ENCODE measurements at regions not wholly inside any gene's neighbourhood (a gene's known extent, or its start where the extent isn't known, plus 50 kb on each side); places are given as distances from the start of the nearest gene placed in this dataset.

- DNase-seq (ENCODE audit: low read depth in 3 of 3, low spot score in 1 of 3), result no peak
These were observed 157.9 kb downstream of the TLE3 start for GRCh38 chr15:69939513-69940440.

GRCh38 chr15:69940441-69941300 is 157.0 kb downstream of the TLE3 start:
- no peak for DNase-seq (ENCODE audit: low read depth in 3 of 3, low spot score in 1 of 3)

GRCh38 chr15:69941301-69941605 is 156.5 kb downstream of the TLE3 start:
- no peak for DNase-seq (ENCODE audit: low read depth in 3 of 3, low spot score in 1 of 3)

GRCh38 chr15:69941706-69942495 is 155.8 kb downstream of the TLE3 start:
- DNase-seq (ENCODE audit: low read depth in 3 of 3, low spot score in 1 of 3), result no peak

- no peak for DNase-seq (ENCODE audit: low read depth in 3 of 3, low spot score in 1 of 3)
These were observed 154.1 kb downstream of the TLE3 start for GRCh38 chr15:69943637-69944036.

GRCh38 chr15:69945729-69946128 is 152.0 kb downstream of the TLE3 start:
- no peak for DNase-seq (ENCODE audit: low read depth in 3 of 3, low spot score in 1 of 3)

GRCh38 chr15:69946870-69947269 is 150.8 kb downstream of the TLE3 start:
- no peak for DNase-seq (ENCODE audit: low read depth in 3 of 3, low spot score in 1 of 3)

GRCh38 chr15:69947394-69947793 is 150.3 kb downstream of the TLE3 start:
- DNase-seq (ENCODE audit: low read depth in 3 of 3, low spot score in 1 of 3), result no peak

- DNase-seq (ENCODE audit: low read depth in 3 of 3, low spot score in 1 of 3), result no peak
These were observed 148.2 kb downstream of the TLE3 start for GRCh38 chr15:69949485-69949884.

GRCh38 chr15:69951256-69951897 is 146.3 kb downstream of the TLE3 start:
- no peak for DNase-seq (ENCODE audit: low read depth in 3 of 3, low spot score in 1 of 3)

GRCh38 chr15:69951898-69952555 is 145.7 kb downstream of the TLE3 start:
- no peak for DNase-seq (ENCODE audit: low read depth in 3 of 3, low spot score in 1 of 3)

- DNase-seq (ENCODE audit: low read depth in 3 of 3, low spot score in 1 of 3), result no peak
These were observed 144.7 kb downstream of the TLE3 start for GRCh38 chr15:69953051-69953450.

- DNase-seq (ENCODE audit: low read depth in 3 of 3, low spot score in 1 of 3), result no peak
These were observed 143.9 kb downstream of the TLE3 start for GRCh38 chr15:69953816-69954215.

GRCh38 chr15:69954666-69955065 is 143.1 kb downstream of the TLE3 start:
- DNase-seq (ENCODE audit: low read depth in 3 of 3, low spot score in 1 of 3), result no peak

- DNase-seq (ENCODE audit: low read depth in 3 of 3, low spot score in 1 of 3), result no peak
These were observed 142.3 kb downstream of the TLE3 start for GRCh38 chr15:69955240-69955894.

GRCh38 chr15:69956417-69956816 is 141.3 kb downstream of the TLE3 start:
- DNase-seq (ENCODE audit: low read depth in 3 of 3, low spot score in 1 of 3), result no peak

GRCh38 chr15:69957175-69957574 is 140.5 kb downstream of the TLE3 start:
- no peak for DNase-seq (ENCODE audit: low read depth in 3 of 3, low spot score in 1 of 3)

GRCh38 chr15:69958496-69959084 is 139.1 kb downstream of the TLE3 start:
- no peak for DNase-seq (ENCODE audit: low read depth in 3 of 3, low spot score in 1 of 3)

GRCh38 chr15:69962561-69962960 is 135.2 kb downstream of the TLE3 start:
- no peak for DNase-seq (ENCODE audit: low read depth in 3 of 3, low spot score in 1 of 3)

- DNase-seq (ENCODE audit: low read depth in 3 of 3, low spot score in 1 of 3), result no peak
These were observed 134.3 kb downstream of the TLE3 start for GRCh38 chr15:69963385-69963784.
